ENCODE measurements at regions not wholly inside any gene's neighbourhood (a gene's known extent, or its start where the extent isn't known, plus 50 kb on each side); places are given as distances from the start of the nearest gene placed in this dataset.

DNA sequence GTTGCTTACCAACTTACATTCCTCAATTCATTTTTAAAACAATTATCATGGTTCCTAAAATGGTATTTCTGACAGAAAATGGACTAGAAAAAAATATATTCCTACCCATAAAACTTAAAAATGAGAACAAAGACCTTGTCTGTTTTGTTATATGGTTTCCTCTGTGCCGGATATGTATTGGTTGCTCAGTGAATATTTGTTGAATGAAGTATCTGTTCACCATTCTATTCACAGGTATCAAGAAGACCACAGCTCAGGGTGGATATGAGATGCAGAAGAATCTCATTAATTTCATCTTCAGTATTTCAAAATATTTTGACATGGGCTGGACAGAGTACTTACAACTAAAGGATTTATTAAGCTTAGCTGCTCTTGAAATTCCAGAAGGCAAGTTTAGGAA is 58.1 kb downstream of the TUSC7 start:
- no peak for DNase-seq

DNA sequence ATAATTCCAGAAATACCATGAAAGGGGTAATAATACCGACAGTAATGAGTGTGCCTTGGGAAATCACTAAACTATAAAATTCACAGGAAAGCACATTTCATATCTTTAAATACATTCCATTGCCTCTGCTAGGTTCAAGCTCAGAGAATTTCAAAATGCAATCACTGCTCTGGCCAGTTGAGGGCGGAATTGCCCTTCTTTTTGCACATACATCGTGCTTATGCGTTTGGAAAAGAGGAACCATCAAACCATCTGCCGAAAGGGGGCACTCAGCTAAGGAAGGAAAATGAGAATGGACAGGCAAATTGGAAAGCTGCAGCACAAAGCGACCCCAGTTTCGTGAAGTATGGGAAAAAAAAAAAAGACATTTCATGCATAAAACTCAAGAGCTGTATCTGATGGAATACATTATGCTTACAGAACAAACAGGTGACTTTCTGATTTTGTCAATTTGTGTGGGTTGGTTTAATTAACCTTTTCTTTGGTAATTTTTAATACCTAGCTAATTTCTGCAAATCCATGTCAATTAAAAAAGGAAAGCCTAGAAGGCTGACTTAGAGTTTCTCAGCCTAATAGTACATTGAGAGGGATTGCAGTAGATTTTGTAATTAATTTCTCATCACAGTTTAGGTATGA is 61.4 kb downstream of the TUSC7 start:
- peak in 1 of 2 experiments; percentile 0 for DNase-seq

DNA sequence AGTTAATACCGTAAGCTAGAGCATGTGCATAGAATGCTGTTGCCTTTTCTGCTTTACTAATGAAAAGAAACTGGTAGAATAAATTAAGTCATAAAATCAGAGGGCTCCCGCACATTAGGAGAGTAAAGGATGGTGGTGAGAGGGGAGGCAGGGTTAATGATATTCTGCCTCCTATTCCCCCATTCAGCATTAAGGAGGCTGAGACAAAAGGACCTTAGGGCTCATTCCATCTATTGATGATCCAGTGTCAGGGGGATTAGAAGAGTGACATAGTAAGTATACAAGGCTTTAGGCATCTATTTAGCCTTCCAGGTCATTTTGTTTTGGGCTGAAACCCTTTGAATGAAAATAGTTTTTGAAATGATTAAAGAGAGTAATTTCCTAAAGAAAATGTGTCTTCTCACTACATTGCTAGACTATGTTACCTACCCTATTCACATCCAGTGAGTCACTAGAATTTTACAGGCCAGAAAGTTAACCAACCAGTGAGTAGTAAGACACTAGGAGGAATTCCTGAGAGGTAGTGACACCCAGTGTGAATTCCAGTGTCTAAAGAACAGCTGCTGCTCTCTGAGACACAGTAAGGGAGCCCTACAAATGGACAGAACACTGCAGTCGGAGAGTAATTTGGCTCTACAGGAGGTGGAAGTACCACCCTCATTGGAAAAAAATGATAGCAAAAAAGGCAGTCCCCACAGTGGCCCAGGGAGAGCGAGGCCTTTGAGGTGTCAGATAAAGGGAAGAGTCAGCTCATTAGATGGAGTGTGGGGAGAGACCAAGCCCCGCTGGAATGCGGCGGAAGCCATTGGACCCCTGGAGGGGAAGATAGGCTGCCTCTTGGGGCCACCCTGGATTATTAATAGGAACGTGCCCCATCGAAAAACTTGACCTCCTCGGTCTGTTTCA is 67.6 kb downstream of the TUSC7 start:
- DNase-seq, result no peak

DNA sequence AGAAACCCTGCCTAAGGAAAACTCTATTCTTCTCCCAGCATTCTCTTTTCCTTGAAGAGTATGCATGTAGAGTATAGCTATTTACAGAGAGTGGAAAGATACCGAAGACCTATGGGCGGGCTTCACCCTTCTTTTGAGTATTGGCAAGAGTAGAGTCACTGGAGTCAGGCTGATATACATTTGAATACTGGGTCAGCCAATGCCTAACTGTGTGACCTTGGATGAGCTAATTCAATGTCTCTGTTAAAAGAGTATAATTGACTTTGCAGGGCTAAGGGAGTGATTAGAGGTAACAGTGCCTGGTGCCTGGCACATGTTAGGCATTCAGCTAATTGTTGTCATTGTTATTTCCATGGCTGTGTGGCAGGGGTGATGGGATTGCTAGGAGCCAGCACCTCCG is 75.6 kb downstream of the TUSC7 start:
- DNase-seq, result no peak

DNA sequence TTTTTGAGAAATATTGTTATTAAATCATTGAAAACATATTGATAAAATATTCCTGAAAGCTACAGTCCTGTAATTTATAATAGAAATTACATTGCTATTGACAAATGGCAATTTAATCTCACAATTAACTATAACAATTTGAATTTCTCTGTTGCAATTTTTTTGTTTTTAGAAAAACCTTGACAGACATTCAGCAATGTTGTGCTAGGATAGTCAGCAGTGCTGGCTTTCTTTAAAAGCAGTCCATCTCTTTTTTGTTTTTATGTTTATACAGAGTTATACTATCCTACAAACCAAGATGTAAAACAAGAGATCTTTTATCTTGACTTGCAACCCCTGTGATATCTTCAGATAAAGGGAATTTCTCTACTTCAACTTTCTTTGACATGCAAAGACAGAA is 93.1 kb downstream of the TUSC7 start:
- DNase-seq, result no peak

DNA sequence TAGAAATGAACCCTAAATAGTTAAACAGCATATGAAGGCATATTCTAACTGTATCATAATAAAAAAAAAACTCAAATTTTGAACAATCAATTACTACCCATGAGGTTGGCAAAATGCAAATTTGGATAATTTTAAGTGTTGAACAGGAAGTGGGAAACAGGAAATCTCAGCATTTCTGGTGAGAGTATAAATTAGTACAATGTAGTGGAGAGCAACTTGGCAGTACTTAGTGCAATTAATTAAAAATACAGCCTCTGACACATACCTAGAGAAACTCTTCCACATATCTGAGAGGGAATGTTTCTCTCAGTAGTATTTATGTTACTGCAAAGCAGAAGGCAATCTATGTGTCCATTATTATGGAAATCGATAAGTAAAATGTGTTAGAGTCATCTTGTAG is 96.8 kb downstream of the TUSC7 start:
- DNase-seq, result no peak

DNA sequence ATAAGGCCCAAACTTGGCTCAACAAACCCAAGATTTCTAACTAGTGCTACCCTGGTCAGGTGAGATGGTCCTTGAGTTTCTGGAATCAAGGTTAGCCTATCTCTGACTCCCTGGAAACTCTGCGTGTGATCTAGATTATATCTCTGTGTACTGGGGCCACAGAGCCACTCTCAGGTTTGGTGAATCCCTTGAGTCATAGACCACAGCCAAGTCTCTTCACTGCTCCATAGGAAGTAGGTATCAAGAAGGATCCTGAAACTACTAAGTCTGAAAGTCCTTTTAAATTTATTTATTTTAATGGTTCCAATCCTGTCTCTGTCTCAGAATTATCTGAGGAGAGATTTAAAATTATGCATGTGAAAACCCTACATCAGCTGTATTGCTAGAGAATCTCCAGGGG is 99.1 kb downstream of the TUSC7 start:
- DNase-seq, result no peak

DNA sequence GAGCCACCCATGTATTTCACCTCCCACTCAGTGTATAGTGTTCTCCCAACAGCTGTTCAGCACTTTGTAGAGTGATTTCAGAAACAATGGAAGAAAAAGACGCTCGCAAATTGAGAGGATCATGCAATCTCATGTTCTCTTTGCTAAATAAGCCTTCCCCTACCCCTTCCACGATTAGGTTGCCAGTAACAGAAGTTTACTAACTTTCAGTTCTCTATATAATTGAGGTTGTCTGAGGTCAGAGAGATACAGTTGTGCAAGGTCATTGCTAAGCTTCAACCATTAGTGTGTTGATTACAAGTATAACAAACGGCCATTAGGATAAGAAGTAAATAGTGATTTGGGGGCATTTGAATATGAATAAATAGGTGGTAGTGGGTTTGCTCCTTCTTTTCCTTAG is 99.6 kb downstream of the TUSC7 start:
- DNase-seq, result no peak

DNA sequence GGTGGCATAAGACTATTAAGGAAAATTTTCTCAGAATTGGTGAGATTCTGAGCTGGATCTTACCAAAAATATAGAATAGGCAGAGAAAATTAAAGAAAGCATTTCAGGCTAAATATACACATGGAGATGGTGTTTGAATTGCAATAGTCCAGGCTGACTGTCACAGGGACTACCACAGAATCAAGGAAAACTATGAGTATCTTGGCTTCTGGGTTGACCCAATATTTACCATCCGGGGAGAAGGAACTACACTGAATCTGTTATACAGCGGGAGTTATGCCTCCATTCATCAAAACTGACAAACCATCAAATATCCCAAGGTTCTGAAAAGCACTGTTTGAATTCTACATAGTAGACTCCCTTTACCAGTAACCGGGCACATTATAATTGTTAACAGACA is 102.2 kb downstream of the TUSC7 start:
- DNase-seq, result no peak

DNA sequence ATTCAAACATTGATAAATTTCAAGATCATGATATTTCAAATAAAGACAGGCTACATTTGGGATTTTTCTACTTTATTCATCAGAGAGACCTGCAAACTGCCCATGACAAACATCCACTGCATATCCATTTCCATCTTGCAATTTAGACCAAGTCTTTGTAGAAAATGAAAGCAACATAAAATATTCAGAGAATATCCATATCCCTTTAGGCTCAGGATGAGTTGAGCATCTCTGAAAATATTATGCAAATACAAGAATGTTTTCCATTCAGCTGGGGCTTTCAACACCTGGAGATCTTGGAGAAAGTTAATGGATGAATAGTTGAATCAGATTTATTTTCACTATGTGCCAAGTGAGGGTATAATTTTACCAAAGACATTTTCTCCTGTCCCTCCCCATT is 103.4 kb downstream of the TUSC7 start:
- no peak for DNase-seq

DNA sequence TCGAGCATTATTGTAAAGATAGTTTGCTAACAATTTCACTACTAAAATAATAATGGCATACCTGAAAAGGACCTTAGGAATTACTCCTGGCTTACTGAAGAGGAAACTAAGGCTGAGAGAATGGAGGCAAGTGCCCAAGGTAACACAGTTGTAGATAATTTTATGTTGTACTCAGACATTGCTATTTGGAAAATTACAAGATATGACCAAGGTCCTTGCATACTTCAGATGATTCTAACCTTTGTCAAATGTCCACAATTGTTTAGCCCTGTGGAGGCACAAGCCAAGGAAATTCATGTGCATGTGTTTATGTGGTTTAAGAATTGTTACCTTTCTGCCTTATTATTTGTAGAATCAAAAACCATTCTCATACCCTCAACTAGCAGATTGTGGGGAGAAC is 105.7 kb downstream of the TUSC7 start:
- DNase-seq, result no peak

DNA sequence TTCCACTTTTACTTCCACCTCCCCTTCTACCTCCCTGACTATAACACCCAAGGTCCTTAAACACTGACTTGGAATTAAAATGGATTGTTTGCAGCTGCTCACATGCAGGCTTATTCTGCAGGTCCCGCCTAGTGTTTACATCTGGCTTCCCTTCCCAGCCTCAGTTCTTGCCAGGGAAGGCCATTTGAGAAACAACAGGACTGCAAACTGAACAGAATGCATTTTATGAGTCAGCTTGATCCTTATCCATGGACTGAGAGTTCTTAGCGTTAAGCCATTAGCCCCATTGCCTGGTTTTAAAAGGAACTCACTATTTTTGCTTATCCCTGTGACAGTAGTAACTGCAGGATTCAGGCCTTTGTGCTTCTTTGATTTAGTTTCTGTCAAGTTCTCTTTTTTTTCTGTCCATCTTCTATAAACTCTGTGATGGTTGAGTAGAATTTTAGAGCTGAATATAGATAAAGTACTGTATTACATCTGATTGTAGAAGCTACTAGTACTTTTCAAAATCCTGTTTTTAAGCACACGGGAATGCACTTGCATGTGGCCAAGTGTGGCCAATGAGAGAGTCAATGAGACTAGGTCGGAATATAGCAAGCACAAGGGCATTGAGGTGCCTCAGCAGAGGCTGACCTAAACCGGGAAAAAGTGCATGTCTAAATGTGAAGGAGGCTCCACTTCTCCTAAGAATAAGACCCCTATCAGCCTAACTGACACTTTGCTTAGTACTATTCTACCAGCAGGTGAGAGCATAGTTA is 106.4 kb downstream of the TUSC7 start:
- DNase-seq, result no peak

DNA sequence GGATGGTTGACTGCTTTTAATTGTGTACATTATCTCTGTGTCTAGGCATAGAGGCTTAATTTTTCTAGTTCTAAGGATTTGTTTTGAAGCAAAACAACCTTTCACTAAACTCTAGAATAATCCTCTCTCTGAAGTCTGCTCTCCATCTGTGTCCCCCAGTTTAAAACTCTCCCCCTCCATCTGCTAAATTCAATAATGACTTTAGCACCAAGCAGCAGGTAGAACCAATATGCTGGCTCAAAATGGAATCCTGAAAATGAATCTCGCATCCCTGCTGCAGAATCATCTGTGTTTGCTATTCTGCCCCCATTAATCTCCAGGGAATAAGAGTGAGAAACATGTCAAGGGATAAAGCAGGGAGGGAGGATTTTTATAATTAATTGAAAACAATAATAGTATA is 111.8 kb downstream of the TUSC7 start:
- DNase-seq, result no peak

DNA sequence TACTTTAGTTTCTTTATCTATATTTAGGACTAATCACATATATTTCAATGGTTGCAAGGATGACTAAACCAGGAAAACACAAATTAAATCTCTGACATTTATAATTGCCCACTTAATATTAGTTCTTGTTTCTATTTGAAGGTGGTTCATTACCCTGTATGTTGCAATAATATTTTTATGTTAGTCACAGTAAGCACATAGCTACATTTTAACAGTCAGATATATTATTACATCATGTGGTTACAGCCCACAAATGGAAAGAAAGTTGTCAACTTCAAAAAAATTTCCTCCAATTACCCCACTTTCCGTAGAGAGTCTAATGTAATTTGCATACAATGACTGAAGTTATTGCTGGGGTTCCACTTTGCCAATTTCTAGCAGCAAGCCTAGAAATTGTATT is 114.6 kb downstream of the TUSC7 start:
- DNase-seq, result no peak

DNA sequence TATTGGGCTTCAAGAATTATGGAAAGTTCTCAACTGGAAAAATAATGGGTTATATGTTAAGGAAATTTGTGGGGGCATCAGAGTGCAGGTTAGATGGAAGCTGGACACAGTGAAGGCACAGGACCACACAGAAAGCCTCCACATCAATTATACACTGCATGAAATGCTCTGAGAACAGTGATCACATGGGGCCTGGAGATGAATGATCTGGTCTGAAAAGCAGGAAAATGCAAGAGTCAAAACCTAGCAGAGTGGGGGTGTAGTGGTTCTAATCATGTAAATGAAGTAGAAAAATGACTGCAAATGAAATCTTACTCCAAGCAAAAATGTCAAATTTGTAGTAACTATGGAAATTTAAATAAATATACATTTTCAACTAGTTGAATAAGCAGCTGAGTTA is 123.6 kb downstream of the TUSC7 start:
- DNase-seq, result no peak

DNA sequence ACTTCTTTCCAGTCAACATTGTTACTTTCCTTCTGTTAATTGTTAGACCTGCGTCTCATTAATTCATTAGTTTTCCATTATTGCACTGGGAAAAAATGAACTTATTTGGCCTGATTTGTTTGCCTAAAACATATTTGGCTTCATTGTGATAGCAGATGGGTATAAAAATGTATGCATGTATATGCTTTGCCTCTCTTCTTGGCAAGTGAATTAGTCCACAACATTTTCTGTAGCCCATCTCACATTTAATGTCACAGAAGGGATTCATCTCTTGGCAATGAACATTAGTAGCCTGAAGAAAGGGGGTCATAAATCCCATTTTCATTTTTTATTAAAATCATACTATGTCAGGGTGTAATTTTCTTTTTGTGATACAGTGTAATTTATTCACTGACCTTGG is 125.2 kb downstream of the TUSC7 start:
- no peak for DNase-seq

DNA sequence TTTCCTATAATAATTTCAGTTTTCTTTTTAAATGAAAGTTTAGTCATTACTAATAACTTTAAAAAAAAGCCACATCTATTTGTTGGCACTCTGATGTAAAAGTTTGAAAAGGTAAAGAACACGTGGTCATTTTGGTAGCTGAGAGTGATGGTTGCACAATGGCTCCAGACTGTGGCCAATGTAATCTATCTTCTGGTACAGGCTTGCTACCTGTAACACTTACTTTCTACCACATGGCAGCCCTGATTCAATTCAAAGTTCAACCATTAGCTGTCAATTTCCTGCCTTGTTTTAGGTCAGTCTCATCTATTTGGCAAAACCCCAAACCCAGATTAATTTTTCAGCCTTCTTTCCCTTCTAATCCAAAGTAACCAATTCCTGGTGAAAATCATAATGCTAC is 126.1 kb downstream of the TUSC7 start:
- no peak for DNase-seq

DNA sequence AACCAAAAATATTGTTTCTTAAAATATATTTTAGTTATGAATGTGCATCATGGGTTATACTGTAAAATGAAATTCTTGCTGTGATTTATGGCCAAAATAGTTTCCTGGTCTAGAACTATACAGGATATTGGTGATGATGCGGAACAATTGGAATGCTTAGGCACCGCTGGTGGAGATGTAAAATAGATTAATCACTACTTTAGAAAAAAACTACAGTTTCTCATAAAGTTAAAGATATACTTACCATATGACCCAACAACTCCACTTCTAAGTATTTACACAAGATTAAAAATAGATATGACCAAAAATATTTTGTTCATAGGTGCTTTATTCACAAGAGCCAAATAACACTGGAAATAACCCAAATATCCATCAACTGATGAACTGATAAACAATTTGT is 126.7 kb downstream of the TUSC7 start:
- no peak for DNase-seq

DNA sequence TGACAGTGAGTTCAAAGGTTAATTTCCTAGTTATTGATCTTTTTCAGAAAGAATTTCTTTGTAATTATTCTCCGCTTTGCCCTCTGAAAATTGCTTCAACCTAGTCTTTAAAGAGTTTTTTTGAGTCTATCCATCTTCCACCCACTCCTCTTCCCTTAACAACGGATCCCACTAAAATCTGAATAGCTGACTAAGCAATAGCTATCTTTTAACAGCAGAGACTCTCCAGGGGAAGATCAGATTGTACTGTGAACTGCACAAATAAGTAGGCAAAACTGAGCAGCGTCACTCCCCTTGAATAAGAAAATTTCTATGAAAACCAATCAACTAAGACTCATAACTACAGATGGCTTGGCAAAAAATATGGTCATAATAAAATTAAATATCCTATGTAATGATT is 127.9 kb downstream of the TUSC7 start:
- no peak for DNase-seq

DNA sequence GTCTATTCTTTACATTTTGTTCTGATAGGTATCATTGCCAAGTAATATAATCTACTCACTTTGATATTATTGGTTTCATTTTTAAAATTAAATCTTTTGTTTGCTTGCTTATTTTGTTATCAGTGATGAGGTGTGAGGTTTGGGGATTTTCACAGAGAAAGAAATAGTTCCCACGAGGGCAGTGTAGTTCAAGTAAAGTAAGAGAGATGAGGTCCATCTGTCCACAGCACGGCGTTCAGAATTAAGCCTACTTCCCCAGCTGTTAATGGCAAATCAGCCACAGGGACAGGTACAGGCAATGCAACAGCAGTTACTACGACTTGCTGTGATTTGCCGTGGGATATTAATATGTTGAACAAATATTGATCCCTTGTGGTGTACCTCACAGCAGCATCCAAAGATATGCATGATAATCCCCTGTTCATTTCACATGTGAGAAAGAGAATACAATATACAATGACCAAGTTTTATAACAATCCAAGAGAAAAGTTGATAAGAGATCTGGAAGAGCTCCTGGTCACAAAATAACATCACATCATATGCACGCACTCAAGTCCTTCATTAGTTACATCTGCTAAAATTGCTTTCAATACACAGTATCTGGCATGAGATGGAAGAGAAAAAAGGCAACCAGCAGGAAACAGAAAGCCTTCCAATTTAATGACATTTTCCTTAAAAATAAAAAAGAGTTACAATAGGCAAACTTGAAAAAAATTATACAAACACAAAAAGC is 131.6 kb downstream of the TUSC7 start:
- DNase-seq, result no peak

DNA sequence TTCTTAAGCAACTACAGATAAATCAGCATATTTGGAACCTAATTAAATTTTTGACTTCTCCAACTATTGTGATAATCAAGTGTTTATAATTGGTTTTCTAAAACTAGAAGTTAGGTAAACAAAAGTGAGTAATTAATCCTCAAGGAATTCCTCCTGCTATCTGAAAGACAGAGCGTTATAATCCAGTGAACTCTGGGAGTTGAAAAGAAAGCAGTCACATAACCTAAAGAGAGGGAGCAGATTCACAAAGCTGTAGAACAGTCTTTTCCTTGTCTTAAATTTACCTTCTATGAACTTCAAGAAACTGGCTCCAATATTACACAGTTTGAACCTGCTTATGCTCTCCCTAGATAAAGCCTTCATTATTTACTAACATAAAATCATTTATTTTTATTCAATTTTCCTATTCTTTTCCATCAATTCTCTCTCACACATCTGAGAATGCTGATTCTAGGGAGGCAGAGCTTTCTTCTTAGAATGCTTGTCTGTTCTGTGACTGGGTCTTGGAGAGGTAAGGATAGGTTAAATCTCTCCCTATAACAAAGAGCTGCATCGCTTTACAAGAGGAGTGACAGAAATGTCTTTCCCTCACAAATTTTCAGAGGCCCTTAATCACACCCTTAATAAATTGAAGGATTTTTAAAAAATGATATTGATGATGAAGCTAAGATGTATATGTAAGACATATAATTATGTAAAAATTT is 132.8 kb downstream of the TUSC7 start:
- no peak for DNase-seq

DNA sequence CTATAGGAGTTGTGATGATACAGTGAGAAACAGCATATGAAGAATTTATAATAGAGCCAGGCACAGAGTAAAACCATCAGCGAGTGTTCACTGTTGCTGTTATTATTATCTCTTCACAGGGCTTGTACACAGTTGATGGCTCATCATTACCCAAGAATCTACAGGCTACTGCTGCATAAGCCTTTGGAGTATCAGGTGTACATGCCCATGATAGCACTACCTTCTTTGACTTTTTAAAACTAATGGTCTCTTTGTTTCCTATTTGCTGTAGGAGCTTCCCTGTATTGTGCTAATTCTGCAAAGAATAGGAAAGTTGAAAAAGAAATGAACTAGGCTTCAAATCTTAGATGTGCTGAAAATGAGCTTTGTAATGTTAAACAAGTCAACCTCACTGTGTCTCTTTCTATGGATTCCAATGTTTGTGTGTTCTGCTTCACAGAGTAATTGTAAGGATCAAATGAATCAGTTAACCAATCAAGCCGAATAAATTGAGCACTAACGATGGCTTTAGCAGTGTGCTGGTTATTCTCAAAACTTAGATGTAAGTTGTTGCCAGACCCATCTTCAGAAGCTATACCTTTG is 138.8 kb downstream of the TUSC7 start:
- DNase-seq, result no peak

All from stimulated activated CD4-positive, alpha-beta T cell treated with anti-CD3 and anti-CD28 coated beads, Interleukin-4, amount 100 ng/mL, for 4 hours (primary cell).